Stimulated activated CD4-positive, alpha-beta T cell treated with anti-CD3 and anti-CD28 coated beads, Interleukin-15, amount 100 ng/mL, for 1 hour (primary cell): ENCODE measurements at regions not wholly inside any gene's neighbourhood (a gene's known extent, or its start where the extent isn't known, plus 50 kb on each side); places are given as distances from the start of the nearest gene placed in this dataset.

Experiments used
- DNase-seq, 2 donors: peaks; one replicate each; pipeline ENCODE4 v3.0.0-alpha.2; 2020; ENCODE audit warnings: low read depth in 1 of 2, low spot score in 1 of 2

GRCh38 chr2:12163866-12164265 lies 417.4 kb downstream of the LPIN1 start:
- DNase-seq, result no peak

GRCh38 chr2:12164689-12165088 lies 418.3 kb downstream of the LPIN1 start:
- DNase-seq, result no peak

GRCh38 chr2:12167525-12168317 lies 421.3 kb downstream of the LPIN1 start:
- DNase-seq, result no peak

- DNase-seq, result no peak
These were observed 421.9 kb downstream of the LPIN1 start for GRCh38 chr2:12168354-12168753.

GRCh38 chr2:12168791-12169388 lies 422.5 kb downstream of the LPIN1 start:
- DNase-seq, result no peak

- no peak for DNase-seq
These were observed 423.3 kb downstream of the LPIN1 start for GRCh38 chr2:12169721-12170120.

- no peak for DNase-seq
These were observed 423.7 kb downstream of the LPIN1 start for GRCh38 chr2:12170121-12170520.

- no peak for DNase-seq
These were observed 427.0 kb downstream of the LPIN1 start for GRCh38 chr2:12173271-12173942.

- no peak for DNase-seq
These were observed 427.5 kb downstream of the LPIN1 start for GRCh38 chr2:12173943-12174340.

GRCh38 chr2:12175323-12175722 lies 428.9 kb downstream of the LPIN1 start:
- no peak for DNase-seq

- no peak for DNase-seq
These were observed 430.4 kb downstream of the LPIN1 start for GRCh38 chr2:12176623-12177454.

- DNase-seq, result no peak
These were observed 431.2 kb downstream of the LPIN1 start for GRCh38 chr2:12177455-12178288.

GRCh38 chr2:12178289-12179080 lies 432.1 kb downstream of the LPIN1 start:
- no peak for DNase-seq

GRCh38 chr2:12180031-12180430 lies 433.6 kb downstream of the LPIN1 start:
- DNase-seq, result no peak

- DNase-seq, result no peak
These were observed 436.7 kb downstream of the LPIN1 start for GRCh38 chr2:12183032-12183645.

- DNase-seq, result no peak
These were observed 446.3 kb downstream of the LPIN1 start for GRCh38 chr2:12192762-12193161.

GRCh38 chr2:12194968-12195367 lies 448.5 kb downstream of the LPIN1 start:
- DNase-seq, result no peak

- no peak for DNase-seq
These were observed 450.1 kb downstream of the LPIN1 start for GRCh38 chr2:12196495-12196894.

GRCh38 chr2:12197133-12197532 lies 450.7 kb downstream of the LPIN1 start:
- DNase-seq, result no peak
